NCI-H187 (cell line): ENCODE measurements at regions not wholly inside any gene's neighbourhood (a gene's known extent, or its start where the extent isn't known, plus 50 kb on each side); places are given as distances from the start of the nearest gene placed in this dataset.

ENCODE experiments used
- DNase-seq, 2 experiments: peaks; one replicate each; lab custom pipeline; 2025; lab: John Stamatoyannopoulos, UW

GRCh38 chr1:213374369-213374768 is 323.3 kb downstream of the RPS6KC1 start:
- DNase-seq: peak; percentile 36 to 39

- DNase-seq: no peak
These were observed 324.0 kb downstream of the RPS6KC1 start for GRCh38 chr1:213375002-213375401.

GRCh38 chr1:213376862-213377372 is 325.9 kb downstream of the RPS6KC1 start:
- DNase-seq: no peak

GRCh38 chr1:213380865-213381264 is 329.8 kb downstream of the RPS6KC1 start:
- DNase-seq: no peak

- DNase-seq: no peak
These were observed 330.6 kb downstream of the RPS6KC1 start for GRCh38 chr1:213381572-213382084.

GRCh38 chr1:213383465-213383864 is 332.4 kb downstream of the RPS6KC1 start:
- DNase-seq: no peak

- DNase-seq: no peak
These were observed 334.2 kb downstream of the RPS6KC1 start for GRCh38 chr1:213385201-213385600.

- no peak for DNase-seq
These were observed 334.8 kb downstream of the RPS6KC1 start for GRCh38 chr1:213385806-213386324.

- DNase-seq: no peak
These were observed 336.5 kb downstream of the RPS6KC1 start for GRCh38 chr1:213387380-213388015.

- DNase-seq: no peak
These were observed 337.2 kb downstream of the RPS6KC1 start for GRCh38 chr1:213388199-213388598.

- no peak for DNase-seq
These were observed 338.1 kb downstream of the RPS6KC1 start for GRCh38 chr1:213389061-213389581.

GRCh38 chr1:213391445-213391844 is 340.4 kb downstream of the RPS6KC1 start:
- DNase-seq: no peak

- no peak for DNase-seq
These were observed 342.8 kb downstream of the RPS6KC1 start for GRCh38 chr1:213393860-213394259.

GRCh38 chr1:213394837-213395236 is 343.8 kb downstream of the RPS6KC1 start:
- no peak for DNase-seq

- DNase-seq: no peak
These were observed 346.6 kb downstream of the RPS6KC1 start for GRCh38 chr1:213397638-213398037.

GRCh38 chr1:213399695-213400094 is 348.7 kb downstream of the RPS6KC1 start:
- peak in 1 of 2 experiments; percentile 4 for DNase-seq

- no peak for DNase-seq
These were observed 358.2 kb downstream of the RPS6KC1 start for GRCh38 chr1:213409208-213409631.

GRCh38 chr1:213409971-213410370 is 358.9 kb downstream of the RPS6KC1 start:
- DNase-seq: no peak

GRCh38 chr1:213414346-213414745 is 363.3 kb downstream of the RPS6KC1 start:
- DNase-seq: no peak

- no peak for DNase-seq
These were observed 363.9 kb downstream of the RPS6KC1 start for GRCh38 chr1:213414911-213415310.

GRCh38 chr1:213415691-213416380 is 364.8 kb downstream of the RPS6KC1 start:
- no peak for DNase-seq

GRCh38 chr1:213416461-213417224 is 365.6 kb downstream of the RPS6KC1 start:
- no peak for DNase-seq
